ENCODE measurements at regions not wholly inside any gene's neighbourhood (a gene's known extent, or its start where the extent isn't known, plus 50 kb on each side); places are given as distances from the start of the nearest gene placed in this dataset.

GRCh38 chr1:115426956-115427355 lies 88.9 kb upstream of the NGF start:
- no peak for TF ChIP-seq CTCF (IDR thresholded peaks at IDR 0.05)
- H3K27ac ChIP-seq, result peak overlapping the region in 1 of 2 donors; percentile 47
- no peaks in the 10 kb centered on the region for H3K9me3 ChIP-seq
- no peak for DNase-seq (ENCODE audit: low spot score)
- H3K4me1 ChIP-seq, result peaks cover 0 to 14% of the 10 kb centered on the region in 2 donors
- no peaks in the 10 kb centered on the region for H3K36me3 ChIP-seq
- no peak overlapping the region for H3K4me3 ChIP-seq
- H3K27me3 ChIP-seq, result no peaks in the 10 kb centered on the region

GRCh38 chr1:115426231-115426771 lies 88.3 kb upstream of the NGF start:
- H3K4me1 ChIP-seq, result peaks cover 0 to 11% of the 10 kb centered on the region in 2 donors
- no peaks in the 10 kb centered on the region for H3K9me3 ChIP-seq
- no peaks in the 10 kb centered on the region for H3K27me3 ChIP-seq
- no peak overlapping the region for H3K4me3 ChIP-seq
- H3K36me3 ChIP-seq, result no peaks in the 10 kb centered on the region
- peak overlapping the region; percentile 11 to 47 for H3K27ac ChIP-seq
- peak; percentile 93 for DNase-seq (ENCODE audit: low spot score)
- no peak for TF ChIP-seq CTCF (IDR thresholded peaks at IDR 0.05)

GRCh38 chr1:115425442-115425841 lies 87.4 kb upstream of the NGF start:
- peak overlapping the region; percentile 11 to 35 for H3K27ac ChIP-seq

DNA sequence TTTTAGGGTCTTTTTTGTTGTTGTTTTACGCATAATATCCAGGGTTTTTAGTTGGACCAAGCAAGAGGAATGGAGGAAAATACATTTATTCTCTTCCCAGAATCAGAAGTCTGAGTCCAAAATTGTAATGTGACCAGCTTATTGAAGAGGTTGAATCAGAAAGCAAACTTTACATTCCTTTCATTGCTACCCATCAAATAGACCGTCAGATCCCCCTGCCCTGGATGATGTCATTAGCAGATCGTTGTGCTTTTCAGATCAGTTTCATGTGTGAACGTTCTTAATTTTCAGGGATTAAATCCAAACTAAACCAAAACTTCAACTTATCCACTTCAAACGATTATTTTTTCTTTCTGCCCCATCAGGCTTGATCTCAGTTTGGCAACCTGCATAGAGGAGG lies 85.7 kb upstream of the NGF start:
- Histone ChIP-seq H3K9me3 (no peaks in the 10 kb centered on the region), H3K27me3 (no peaks in the 10 kb centered on the region), H3K36me3 (no peaks in the 10 kb centered on the region), H3K4me3 (no peak overlapping the region), H3K27ac (no peak overlapping the region), H3K4me1 (peaks cover 0 to 11% of the 10 kb centered on the region in 2 donors)
- DNase-seq (ENCODE audit: low spot score), result no peak
- TF ChIP-seq CTCF (IDR thresholded peaks at IDR 0.05), result no peak

More at GRCh38 chr1:115425442-115425841, 87.4 kb upstream of the NGF start:
- H3K4me3 ChIP-seq, result no peak overlapping the region
- H3K36me3 ChIP-seq, result no peaks in the 10 kb centered on the region
- no peaks in the 10 kb centered on the region for H3K27me3 ChIP-seq
- DNase-seq (ENCODE audit: low spot score), result no peak
- H3K4me1 ChIP-seq, result peaks cover 0 to 11% of the 10 kb centered on the region in 2 donors
- TF ChIP-seq CTCF (IDR thresholded peaks at IDR 0.05), result no peak
- no peaks in the 10 kb centered on the region for H3K9me3 ChIP-seq

DNA sequence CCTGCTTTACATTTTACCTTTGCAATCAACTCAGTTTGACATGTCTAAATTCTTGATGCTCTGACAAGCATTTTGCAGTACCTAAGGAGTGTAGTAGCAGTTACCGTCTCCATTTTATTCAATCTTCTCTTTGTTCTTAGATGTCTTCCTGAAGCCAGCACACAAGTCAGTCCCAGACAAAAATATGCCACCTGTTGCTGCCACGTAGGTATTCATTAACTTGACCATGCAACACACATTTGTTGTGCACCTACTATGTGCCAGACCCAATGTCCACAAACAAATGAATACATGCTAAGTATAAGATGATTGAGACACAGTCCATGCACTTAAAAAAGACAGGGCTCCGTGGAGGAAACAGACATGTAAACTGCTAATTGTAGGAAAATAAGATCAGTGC lies 81.5 kb upstream of the NGF start:
- Histone ChIP-seq H3K36me3 (no peaks in the 10 kb centered on the region), H3K27me3 (no peaks in the 10 kb centered on the region), H3K27ac (no peak overlapping the region), H3K9me3 (no peaks in the 10 kb centered on the region), H3K4me3 (no peak overlapping the region), H3K4me1 (no peaks in the 10 kb centered on the region)
- DNase-seq (ENCODE audit: low spot score), result no peak
- TF ChIP-seq CTCF (IDR thresholded peaks at IDR 0.05), result no peak

DNA sequence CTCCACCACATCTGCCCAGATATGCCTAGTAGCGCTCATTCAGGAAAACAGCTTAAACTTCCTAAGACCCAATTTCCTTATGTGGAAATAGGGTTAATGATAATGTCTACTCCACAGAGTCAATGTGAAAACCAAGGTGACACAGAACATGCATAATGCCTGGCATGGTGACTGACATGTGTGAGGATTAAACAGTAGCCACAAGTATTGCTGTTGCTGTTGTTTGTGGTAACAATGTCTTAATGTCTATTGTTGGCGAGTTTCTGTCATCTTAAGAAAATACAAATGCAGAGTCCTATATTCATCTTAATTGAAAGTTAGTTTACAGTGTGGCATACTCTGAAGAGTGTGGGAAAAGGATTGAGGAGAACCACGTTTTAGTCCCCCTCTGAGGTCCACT lies 75.6 kb upstream of the NGF start:
- H3K27me3 ChIP-seq, result no peaks in the 10 kb centered on the region
- no peak overlapping the region for H3K27ac ChIP-seq
- H3K9me3 ChIP-seq, result no peaks in the 10 kb centered on the region
- DNase-seq (ENCODE audit: low spot score), result no peak
- H3K4me3 ChIP-seq, result no peak overlapping the region
- no peaks in the 10 kb centered on the region for H3K36me3 ChIP-seq
- peaks cover 0 to 21% of the 10 kb centered on the region in 2 donors for H3K4me1 ChIP-seq
- TF ChIP-seq CTCF (IDR thresholded peaks at IDR 0.05), result no peak
